Bronchial epithelial cell (primary cell): ENCODE measurements at regions not wholly inside any gene's neighbourhood (a gene's known extent, or its start where the extent isn't known, plus 50 kb on each side); places are given as distances from the start of the nearest gene placed in this dataset.

Source experiments
- DNase-seq: peaks from one replicate; pipeline ENCODE4 v3.0.0-alpha.2; 2010; ENCODE audit warnings: low read depth
- FAIRE-seq: peaks from 2 replicates; lab custom pipeline; 2011; peaks lifted over from hg19 to GRCh38; lab: Jason Lieb, UNC
- H3K27me3 ChIP-seq: 2 replicates; pipeline ENCODE4 v1.5.1; 2011; ENCODE audit warnings: low read length; ENCODE audit not compliant: control insufficient read depth, insufficient read depth
- H3K36me3 ChIP-seq: 2 replicates; pipeline ENCODE4 v1.5.1; 2011; ENCODE audit warnings: low read length; ENCODE audit not compliant: control insufficient read depth, insufficient read depth
- H3K4me3 ChIP-seq: 2 replicates; pipeline ENCODE4 v1.5.1; 2011; ENCODE audit warnings: mild to moderate bottlenecking, low read depth, low read length, control low read depth
- CTCF ChIP-seq: IDR thresholded peaks from 2 replicates; pipeline ENCODE4 v1.5.1; 2011; ENCODE audit warnings: mild to moderate bottlenecking, moderate library complexity, low read length, control low read depth, inconsistent platforms; ENCODE audit not compliant: insufficient read depth, severe bottlenecking

GRCh38 chr10:47225928-47226645 lies 73.9 kb upstream of the GDF10 start:
- peaks cover 9% of the 10 kb centered on the region for H3K27me3 ChIP-seq
- H3K36me3 ChIP-seq: no peaks in the 10 kb centered on the region
- H3K4me3 ChIP-seq: no peak overlapping the region
- no peak for FAIRE-seq
- no peak for TF ChIP-seq CTCF
- no peak for DNase-seq

GRCh38 chr10:47230482-47230881 lies 69.5 kb upstream of the GDF10 start:
- FAIRE-seq: no peak
- no peak for TF ChIP-seq CTCF
- no peak overlapping the region for H3K4me3 ChIP-seq
- no peaks in the 10 kb centered on the region for H3K36me3 ChIP-seq
- no peak for DNase-seq
- H3K27me3 ChIP-seq: peaks cover 5% of the 10 kb centered on the region

- FAIRE-seq (no peak), DNase-seq (no peak)
- TF ChIP-seq CTCF: no peak
Measured at GRCh38 chr10:47230957-47231356, 69.0 kb upstream of the GDF10 start.

GRCh38 chr10:47231414-47231813 lies 68.6 kb upstream of the GDF10 start:
- DNase-seq (no peak), FAIRE-seq (no peak)
- Histone ChIP-seq H3K36me3 (no peaks in the 10 kb centered on the region), H3K4me3 (no peak overlapping the region), H3K27me3 (peaks cover 4% of the 10 kb centered on the region)
- TF ChIP-seq CTCF: no peak

More at GRCh38 chr10:47230957-47231356, 69.0 kb upstream of the GDF10 start:
- H3K4me3 ChIP-seq: no peak overlapping the region
- peaks cover 5% of the 10 kb centered on the region for H3K27me3 ChIP-seq
- no peaks in the 10 kb centered on the region for H3K36me3 ChIP-seq

GRCh38 chr10:47233631-47234030 lies 66.4 kb upstream of the GDF10 start:
- no peak for FAIRE-seq
- H3K4me3 ChIP-seq: no peak overlapping the region
- TF ChIP-seq CTCF: no peak
- no peak for DNase-seq
- H3K27me3 ChIP-seq: peaks cover 2% of the 10 kb centered on the region
- H3K36me3 ChIP-seq: no peaks in the 10 kb centered on the region

GRCh38 chr10:47235484-47235883 lies 64.5 kb upstream of the GDF10 start:
- no peaks in the 10 kb centered on the region for H3K36me3 ChIP-seq
- H3K4me3 ChIP-seq: no peak overlapping the region
- peaks cover 7% of the 10 kb centered on the region for H3K27me3 ChIP-seq
- DNase-seq (no peak), FAIRE-seq (no peak)
- TF ChIP-seq CTCF: no peak
